Keratinocyte (primary cell): ENCODE measurements at regions not wholly inside any gene's neighbourhood (a gene's known extent, or its start where the extent isn't known, plus 50 kb on each side); places are given as distances from the start of the nearest gene placed in this dataset.

Experiments used
- CTCF ChIP-seq, 3 experiments: IDR thresholded peaks in 1 of 3; conservative IDR thresholded peaks in 1 of 3; optimal IDR thresholded peaks in 1 of 3; 2 replicates in 2 of 3; 3 replicates in 1 of 3; pipeline versions ENCODE3 to v1.5.1; 2011; ENCODE audit warnings: low read length in 3 of 3, mild to moderate bottlenecking in 3 of 3, moderate library complexity in 2 of 3, control low read depth in 1 of 3, inconsistent platforms in 1 of 3; ENCODE audit not compliant: insufficient read depth in 2 of 3; ENCODE audit errors: extremely low read depth in 1 of 3
- EZH2 ChIP-seq: IDR thresholded peaks from one replicate; pipeline ENCODE4 v1.6.1; 2012; ENCODE audit warnings: inconsistent platforms, mild to moderate bottlenecking, low read length, moderate library complexity

- no peak for TF ChIP-seq CTCF (optimal IDR thresholded peaks at IDR 0.05 in 1 of 3, IDR thresholded peaks at IDR 0.05 in 1 of 3, conservative IDR thresholded peaks at IDR 0.05 in 1 of 3; ENCODE audit: extremely low read depth in 1 of 3, insufficient read depth in 2 of 3, low read length in 3 of 3)
- no peak for TF ChIP-seq EZH2
These were observed 89.1 kb upstream of the LIFR start for GRCh38 chr5:38645508-38645907.
